Coronary artery (tissue), 2 donors: ENCODE measurements at regions not wholly inside any gene's neighbourhood (a gene's known extent, or its start where the extent isn't known, plus 50 kb on each side); places are given as distances from the start of the nearest gene placed in this dataset.

ENCODE experiments used
- DNase-seq: peaks from one replicate; pipeline ENCODE4 v3.0.0-alpha.2; 2017; ENCODE audit warnings: low spot score
- H3K27ac ChIP-seq, 2 donors: fragments of 200-600 bp; sonication (generic); one replicate each; pipeline ENCODE4 v1.5.1; 2016 to 2019
- H3K4me3 ChIP-seq: fragments of 200-600 bp; sonication (generic); 2 replicates; pipeline ENCODE4 v1.5.1; 2016; ENCODE audit warnings: mild to moderate bottlenecking, moderate library complexity
- TF ChIP-seq, protein P1 (sequence below): fragments of 200-600 bp; sonication (generic); IDR thresholded peaks from one replicate; pipeline ENCODE4 v1.5.1; 2019; ENCODE audit warnings: antibody characterized with exemption

DNA sequence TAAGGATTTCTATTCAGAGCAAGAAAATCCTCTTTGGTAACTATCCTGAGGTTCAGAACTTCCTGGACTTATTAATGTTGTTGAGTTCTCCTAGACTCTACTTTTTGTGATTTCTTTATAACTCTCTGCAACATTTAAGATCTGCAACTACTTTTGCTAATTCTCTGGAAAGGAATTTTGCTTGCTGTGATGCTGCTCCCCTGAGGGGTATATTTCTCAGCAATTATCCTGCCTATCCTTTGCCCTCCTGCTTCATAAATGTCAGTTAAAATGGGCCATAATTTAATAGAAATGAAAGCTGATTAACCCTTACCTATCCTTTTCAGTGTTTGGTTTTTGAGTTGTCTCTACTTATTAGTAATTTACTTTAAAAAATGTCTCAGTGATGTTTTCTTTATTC lies 377.3 kb upstream of the LRRC3B start:
- DNase-seq: no peak
- TF ChIP-seq, protein P1, sequence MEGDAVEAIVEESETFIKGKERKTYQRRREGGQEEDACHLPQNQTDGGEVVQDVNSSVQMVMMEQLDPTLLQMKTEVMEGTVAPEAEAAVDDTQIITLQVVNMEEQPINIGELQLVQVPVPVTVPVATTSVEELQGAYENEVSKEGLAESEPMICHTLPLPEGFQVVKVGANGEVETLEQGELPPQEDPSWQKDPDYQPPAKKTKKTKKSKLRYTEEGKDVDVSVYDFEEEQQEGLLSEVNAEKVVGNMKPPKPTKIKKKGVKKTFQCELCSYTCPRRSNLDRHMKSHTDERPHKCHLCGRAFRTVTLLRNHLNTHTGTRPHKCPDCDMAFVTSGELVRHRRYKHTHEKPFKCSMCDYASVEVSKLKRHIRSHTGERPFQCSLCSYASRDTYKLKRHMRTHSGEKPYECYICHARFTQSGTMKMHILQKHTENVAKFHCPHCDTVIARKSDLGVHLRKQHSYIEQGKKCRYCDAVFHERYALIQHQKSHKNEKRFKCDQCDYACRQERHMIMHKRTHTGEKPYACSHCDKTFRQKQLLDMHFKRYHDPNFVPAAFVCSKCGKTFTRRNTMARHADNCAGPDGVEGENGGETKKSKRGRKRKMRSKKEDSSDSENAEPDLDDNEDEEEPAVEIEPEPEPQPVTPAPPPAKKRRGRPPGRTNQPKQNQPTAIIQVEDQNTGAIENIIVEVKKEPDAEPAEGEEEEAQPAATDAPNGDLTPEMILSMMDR: no peak
- H3K27ac ChIP-seq: no peak overlapping the region
- no peak overlapping the region for H3K4me3 ChIP-seq

DNA sequence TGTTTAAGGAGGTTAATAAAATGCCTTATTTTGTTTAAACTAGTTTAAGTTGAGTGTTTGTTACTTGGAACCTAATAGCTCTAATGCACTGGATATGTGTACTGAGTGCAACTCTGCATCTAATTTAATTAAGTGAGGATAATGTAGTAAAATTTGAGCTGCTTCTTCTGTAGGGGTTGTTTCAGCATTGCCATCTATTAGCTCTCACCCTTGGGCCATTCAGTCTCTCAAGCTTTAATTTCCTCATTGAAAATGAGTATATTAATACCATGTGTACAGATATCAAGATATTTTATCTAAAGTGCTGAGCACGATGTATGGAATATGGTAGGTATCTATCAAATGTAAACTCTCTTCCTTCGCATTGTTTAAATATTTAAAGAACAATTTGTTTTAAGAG lies 375.7 kb upstream of the LRRC3B start:
- no peak overlapping the region for H3K27ac ChIP-seq
- TF ChIP-seq, protein P1: no peak
- H3K4me3 ChIP-seq: no peak overlapping the region
- no peak for DNase-seq

DNA sequence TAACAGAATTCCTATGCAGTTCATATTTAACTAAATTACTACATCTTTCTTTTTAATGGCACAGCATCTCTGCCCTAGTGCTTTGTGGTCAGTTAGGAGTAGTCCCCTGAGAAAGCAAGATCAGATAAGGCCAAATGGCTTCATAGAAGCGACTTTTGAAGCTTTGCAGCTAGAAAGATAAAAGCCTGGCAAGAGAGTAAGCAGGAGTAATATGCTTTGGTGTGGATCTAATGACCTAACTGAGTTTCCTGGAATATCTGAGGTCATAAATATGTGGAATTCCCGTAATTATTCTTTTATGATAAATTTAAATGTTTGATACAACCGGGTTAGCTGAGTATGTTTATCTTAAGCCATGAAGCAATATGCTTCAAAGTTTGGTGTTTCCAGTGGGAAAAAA lies 374.9 kb upstream of the LRRC3B start:
- TF ChIP-seq, protein P1: no peak
- no peak for DNase-seq
- no peak overlapping the region for H3K27ac ChIP-seq
- no peak overlapping the region for H3K4me3 ChIP-seq

DNA sequence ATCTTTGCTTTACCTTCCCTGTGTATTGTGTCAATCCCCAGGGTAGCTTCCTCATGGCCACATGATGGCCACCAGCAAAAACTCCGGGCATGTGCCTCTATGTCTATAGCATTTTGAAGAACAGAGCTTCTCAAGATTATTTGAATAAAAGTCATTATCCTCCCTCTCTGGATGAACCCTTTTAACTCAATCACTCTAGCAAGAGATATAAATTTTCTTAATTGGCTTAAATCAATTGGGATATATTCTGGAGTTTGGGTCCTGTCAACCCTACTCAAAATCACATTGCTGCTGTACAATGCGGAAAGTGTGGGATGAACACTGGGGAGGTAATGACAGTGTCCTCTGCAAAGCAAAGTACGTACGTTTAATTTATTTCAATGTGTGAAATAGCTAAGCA lies 370.6 kb upstream of the LRRC3B start:
- no peak for DNase-seq
- TF ChIP-seq, protein P1: no peak

DNA sequence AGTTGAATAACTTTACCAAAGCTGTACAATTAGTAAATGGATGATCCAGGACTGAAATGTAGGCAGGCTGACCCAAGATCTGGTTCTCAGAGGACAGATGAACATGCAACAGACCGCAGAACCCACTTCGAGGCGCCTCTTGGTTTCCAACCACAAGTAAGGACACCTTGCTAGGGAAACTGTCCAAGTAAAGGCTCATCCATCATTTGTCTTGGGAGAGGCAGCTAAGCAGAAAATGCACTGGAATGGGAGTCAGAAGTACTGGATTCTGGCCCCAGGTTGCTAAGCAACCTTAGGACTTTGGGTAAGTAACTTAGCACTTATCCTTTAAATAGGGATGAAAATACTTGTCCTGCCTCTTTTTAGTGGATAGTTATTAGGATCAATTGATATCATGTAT lies 366.3 kb upstream of the LRRC3B start:
- no peak for DNase-seq
- TF ChIP-seq, protein P1: no peak
- no peak overlapping the region for H3K4me3 ChIP-seq
- no peak overlapping the region for H3K27ac ChIP-seq

More for the DNA sequence above, 370.6 kb upstream of the LRRC3B start:
- no peak overlapping the region for H3K27ac ChIP-seq
- no peak overlapping the region for H3K4me3 ChIP-seq

DNA sequence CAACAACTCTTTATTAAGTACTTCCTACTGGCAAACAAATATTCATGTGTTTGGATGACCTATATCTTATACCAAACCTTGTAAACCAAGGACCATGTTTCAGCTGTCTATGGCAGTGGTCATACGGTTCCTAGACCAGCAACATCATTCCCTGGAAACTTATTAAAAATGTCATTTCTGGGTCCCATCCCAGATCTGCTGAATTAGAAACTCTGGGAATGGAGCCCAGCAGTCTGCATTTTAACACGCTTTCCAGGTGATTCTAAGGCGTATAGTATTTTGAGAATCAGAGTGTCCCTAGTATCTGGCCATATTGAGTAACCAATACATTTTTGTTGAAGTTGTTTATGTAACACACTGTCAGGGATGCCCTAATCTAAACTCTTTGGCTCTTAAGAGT lies 363.4 kb upstream of the LRRC3B start:
- Histone ChIP-seq H3K4me3 (no peak overlapping the region), H3K27ac (no peak overlapping the region)
- TF ChIP-seq, protein P1: no peak
- no peak for DNase-seq

DNA sequence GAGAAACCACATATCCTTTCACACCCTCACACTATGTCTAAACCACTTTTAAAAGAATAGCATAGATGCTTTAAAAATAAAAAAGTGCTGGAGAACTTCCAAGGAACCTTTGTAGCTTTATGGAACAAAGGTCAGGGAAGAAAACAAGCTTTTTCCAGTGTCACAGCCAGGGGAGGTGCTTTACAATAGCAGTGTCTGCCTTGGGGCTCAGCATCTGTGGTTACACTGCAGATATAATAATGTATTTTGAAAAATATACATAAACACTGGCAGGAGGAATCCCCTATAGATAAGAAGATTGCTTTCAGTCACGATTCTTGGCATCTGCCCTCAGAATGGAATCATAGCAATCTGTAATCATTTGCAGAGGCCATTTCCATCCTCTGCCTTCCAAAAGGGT lies 362.4 kb upstream of the LRRC3B start:
- DNase-seq: no peak

More for the DNA sequence above, 362.4 kb upstream of the LRRC3B start:
- no peak overlapping the region for H3K4me3 ChIP-seq
- no peak overlapping the region for H3K27ac ChIP-seq
- TF ChIP-seq, protein P1: no peak
